ENCODE measurements at regions not wholly inside any gene's neighbourhood (a gene's known extent, or its start where the extent isn't known, plus 50 kb on each side); places are given as distances from the start of the nearest gene placed in this dataset.

GRCh38 chr4:59615316-59615715, 1584.8 kb upstream of the ADGRL3 start:
- no peaks in the 10 kb centered on the region for H3K36me3 Mint-ChIP-seq (ENCODE audit: insufficient read depth, unreplicated experiment)
- no peaks in the 10 kb centered on the region for H3K4me1 Mint-ChIP-seq (ENCODE audit: low read depth, unreplicated experiment)
- no TSS peak for BruUV-seq (replicated peaks)
- TF ChIP-seq CTCF (IDR thresholded peaks at IDR 0.05; ENCODE audit: unreplicated experiment) = no peak
- no peak overlapping the region for H3K4me3 Mint-ChIP-seq (ENCODE audit: low read depth, unreplicated experiment)
- intact Hi-C loops (cut with micrococcal nuclease; ENCODE audit: unreplicated experiment) = no loop called here
- DNase-seq = no peak
- no peak overlapping the region for H3K27ac Mint-ChIP-seq (ENCODE audit: unreplicated experiment)
- no peaks in the 10 kb centered on the region for H3K9me3 Mint-ChIP-seq (ENCODE audit: low read depth, unreplicated experiment)
- no peaks in the 10 kb centered on the region for H3K27me3 Mint-ChIP-seq (ENCODE audit: unreplicated experiment)
- CTCF ChIA-PET = no interaction called here

GRCh38 chr4:59629348-59629747, 1570.8 kb upstream of the ADGRL3 start:
- H3K4me1 Mint-ChIP-seq (ENCODE audit: low read depth, unreplicated experiment) = no peaks in the 10 kb centered on the region
- CTCF ChIA-PET = no interaction called here
- no peak for DNase-seq
- H3K4me3 Mint-ChIP-seq (ENCODE audit: low read depth, unreplicated experiment) = no peak overlapping the region
- no peak overlapping the region for H3K27ac Mint-ChIP-seq (ENCODE audit: unreplicated experiment)
- intact Hi-C loops (cut with micrococcal nuclease; ENCODE audit: unreplicated experiment) = no loop called here
- no peaks in the 10 kb centered on the region for H3K9me3 Mint-ChIP-seq (ENCODE audit: low read depth, unreplicated experiment)
- no peak for TF ChIP-seq CTCF (IDR thresholded peaks at IDR 0.05; ENCODE audit: unreplicated experiment)
- no TSS peak for BruUV-seq (replicated peaks)
- no peaks in the 10 kb centered on the region for H3K36me3 Mint-ChIP-seq (ENCODE audit: insufficient read depth, unreplicated experiment)
- no peaks in the 10 kb centered on the region for H3K27me3 Mint-ChIP-seq (ENCODE audit: unreplicated experiment)

GRCh38 chr4:59630235-59630634, 1569.9 kb upstream of the ADGRL3 start:
- H3K27ac Mint-ChIP-seq (ENCODE audit: unreplicated experiment) = no peak overlapping the region
- TF ChIP-seq CTCF (IDR thresholded peaks at IDR 0.05; ENCODE audit: unreplicated experiment) = no peak
- intact Hi-C loops (cut with micrococcal nuclease; ENCODE audit: unreplicated experiment) = no loop called here
- no peak for DNase-seq
- no peak overlapping the region for H3K4me3 Mint-ChIP-seq (ENCODE audit: low read depth, unreplicated experiment)
- no peaks in the 10 kb centered on the region for H3K27me3 Mint-ChIP-seq (ENCODE audit: unreplicated experiment)
- H3K4me1 Mint-ChIP-seq (ENCODE audit: low read depth, unreplicated experiment) = no peaks in the 10 kb centered on the region
- H3K36me3 Mint-ChIP-seq (ENCODE audit: insufficient read depth, unreplicated experiment) = no peaks in the 10 kb centered on the region
- no TSS peak for BruUV-seq (replicated peaks)
- CTCF ChIA-PET = no interaction called here
- no peaks in the 10 kb centered on the region for H3K9me3 Mint-ChIP-seq (ENCODE audit: low read depth, unreplicated experiment)

GRCh38 chr4:59630922-59631321, 1569.2 kb upstream of the ADGRL3 start:
- Mint-ChIP-seq H3K36me3 (ENCODE audit: insufficient read depth, unreplicated experiment) (no peaks in the 10 kb centered on the region), H3K4me3 (ENCODE audit: low read depth, unreplicated experiment) (no peak overlapping the region), H3K27me3 (ENCODE audit: unreplicated experiment) (no peaks in the 10 kb centered on the region), H3K9me3 (ENCODE audit: low read depth, unreplicated experiment) (no peaks in the 10 kb centered on the region), H3K4me1 (ENCODE audit: low read depth, unreplicated experiment) (no peaks in the 10 kb centered on the region), H3K27ac (ENCODE audit: unreplicated experiment) (no peak overlapping the region)
- intact Hi-C loops (cut with micrococcal nuclease; ENCODE audit: unreplicated experiment) = no loop called here
- no peak for TF ChIP-seq CTCF (IDR thresholded peaks at IDR 0.05; ENCODE audit: unreplicated experiment)
- CTCF ChIA-PET = no interaction called here
- DNase-seq = no peak
- no TSS peak for BruUV-seq (replicated peaks)

- intact Hi-C loops (cut with micrococcal nuclease; ENCODE audit: unreplicated experiment) = no loop called here
- Mint-ChIP-seq H3K4me1 (ENCODE audit: low read depth, unreplicated experiment) (no peaks in the 10 kb centered on the region), H3K36me3 (ENCODE audit: insufficient read depth, unreplicated experiment) (no peaks in the 10 kb centered on the region), H3K27me3 (ENCODE audit: unreplicated experiment) (no peaks in the 10 kb centered on the region), H3K4me3 (ENCODE audit: low read depth, unreplicated experiment) (no peak overlapping the region), H3K9me3 (ENCODE audit: low read depth, unreplicated experiment) (peaks cover 2% of the 10 kb centered on the region), H3K27ac (ENCODE audit: unreplicated experiment) (no peak overlapping the region)
- CTCF ChIA-PET = no interaction called here
- no peak for DNase-seq
- TF ChIP-seq CTCF (IDR thresholded peaks at IDR 0.05; ENCODE audit: unreplicated experiment) = no peak
- no TSS peak for BruUV-seq (replicated peaks)
Observed at GRCh38 chr4:59637596-59637995, 1562.5 kb upstream of the ADGRL3 start.

All from Calu3 (cell line).